GM10266 (cell line): ENCODE measurements at regions not wholly inside any gene's neighbourhood (a gene's known extent, or its start where the extent isn't known, plus 50 kb on each side); places are given as distances from the start of the nearest gene placed in this dataset.

ENCODE experiments used
- DNase-seq: peaks from one replicate; pipeline ENCODE4 v3.0.0; 2012; ENCODE audit errors: extremely low spot score
- TF ChIP-seq, protein P1 (sequence below): IDR thresholded peaks from 2 replicates; pipeline ENCODE4 v1.5.1; 2012; ENCODE audit warnings: mild to moderate bottlenecking, low read depth; ENCODE audit not compliant: control insufficient read depth, insufficient read depth; ENCODE audit errors: missing control alignments

DNA sequence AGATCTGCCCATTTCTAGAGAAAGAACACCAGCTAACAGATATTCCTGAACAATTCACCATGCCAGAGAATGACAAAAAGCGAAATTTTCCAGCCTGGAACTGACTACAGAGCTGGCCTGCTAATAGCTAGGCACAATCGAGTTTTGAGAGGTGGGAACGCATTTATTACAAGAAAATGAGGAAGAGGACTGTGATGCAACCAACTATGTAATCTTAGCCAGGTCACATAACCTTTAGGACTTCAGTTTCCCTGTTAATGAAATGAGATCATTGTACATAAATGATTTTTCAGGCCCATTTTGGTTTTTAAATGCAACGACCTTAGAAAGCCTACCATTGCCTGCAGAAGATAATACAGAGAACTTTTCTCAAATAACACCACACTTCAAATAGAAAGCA lies 72.1 kb upstream of the SETMAR start:
- no peak for DNase-seq
- TF ChIP-seq, protein P1, sequence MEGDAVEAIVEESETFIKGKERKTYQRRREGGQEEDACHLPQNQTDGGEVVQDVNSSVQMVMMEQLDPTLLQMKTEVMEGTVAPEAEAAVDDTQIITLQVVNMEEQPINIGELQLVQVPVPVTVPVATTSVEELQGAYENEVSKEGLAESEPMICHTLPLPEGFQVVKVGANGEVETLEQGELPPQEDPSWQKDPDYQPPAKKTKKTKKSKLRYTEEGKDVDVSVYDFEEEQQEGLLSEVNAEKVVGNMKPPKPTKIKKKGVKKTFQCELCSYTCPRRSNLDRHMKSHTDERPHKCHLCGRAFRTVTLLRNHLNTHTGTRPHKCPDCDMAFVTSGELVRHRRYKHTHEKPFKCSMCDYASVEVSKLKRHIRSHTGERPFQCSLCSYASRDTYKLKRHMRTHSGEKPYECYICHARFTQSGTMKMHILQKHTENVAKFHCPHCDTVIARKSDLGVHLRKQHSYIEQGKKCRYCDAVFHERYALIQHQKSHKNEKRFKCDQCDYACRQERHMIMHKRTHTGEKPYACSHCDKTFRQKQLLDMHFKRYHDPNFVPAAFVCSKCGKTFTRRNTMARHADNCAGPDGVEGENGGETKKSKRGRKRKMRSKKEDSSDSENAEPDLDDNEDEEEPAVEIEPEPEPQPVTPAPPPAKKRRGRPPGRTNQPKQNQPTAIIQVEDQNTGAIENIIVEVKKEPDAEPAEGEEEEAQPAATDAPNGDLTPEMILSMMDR: no peak

DNA sequence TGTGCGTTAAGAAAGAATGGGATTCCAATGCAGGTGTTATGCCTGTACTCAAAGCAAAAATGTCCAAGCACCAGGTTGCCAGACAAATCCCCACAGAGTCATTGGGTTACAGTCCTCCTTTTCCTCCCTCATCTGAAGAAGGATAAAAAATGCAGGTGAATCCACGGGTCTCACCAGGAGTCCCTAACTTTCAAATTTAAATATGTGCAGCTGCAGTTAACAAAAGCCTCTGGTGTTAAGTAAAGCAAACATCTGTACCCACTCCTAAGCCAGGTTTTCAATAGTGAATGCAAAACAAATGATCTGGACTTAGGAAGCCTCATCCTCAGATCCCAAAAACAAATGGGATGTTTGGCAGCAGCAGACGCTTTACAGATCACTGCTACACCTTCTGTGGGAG lies 70.4 kb upstream of the SETMAR start:
- TF ChIP-seq, protein P1: no peak
- DNase-seq: no peak

DNA sequence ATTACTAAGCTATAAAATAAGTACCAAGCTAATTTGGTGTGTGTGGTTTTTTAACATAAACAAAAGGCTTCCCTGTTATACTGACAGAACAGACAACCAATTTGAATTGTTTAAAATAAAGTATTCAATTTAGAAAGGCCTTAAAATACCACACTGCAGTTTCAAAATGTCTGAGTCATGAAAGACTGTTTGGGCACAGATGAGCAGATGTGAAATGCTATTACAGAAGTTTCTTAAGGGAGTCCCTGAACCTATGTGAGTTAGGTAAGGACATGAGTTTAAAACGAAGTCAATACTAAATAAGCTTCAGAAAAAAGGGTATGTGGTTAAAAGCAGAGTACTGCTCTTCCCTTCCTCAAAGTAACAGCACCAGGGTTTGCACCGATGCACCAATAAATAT lies 69.7 kb upstream of the SETMAR start:
- no peak for DNase-seq
- TF ChIP-seq, protein P1: no peak

DNA sequence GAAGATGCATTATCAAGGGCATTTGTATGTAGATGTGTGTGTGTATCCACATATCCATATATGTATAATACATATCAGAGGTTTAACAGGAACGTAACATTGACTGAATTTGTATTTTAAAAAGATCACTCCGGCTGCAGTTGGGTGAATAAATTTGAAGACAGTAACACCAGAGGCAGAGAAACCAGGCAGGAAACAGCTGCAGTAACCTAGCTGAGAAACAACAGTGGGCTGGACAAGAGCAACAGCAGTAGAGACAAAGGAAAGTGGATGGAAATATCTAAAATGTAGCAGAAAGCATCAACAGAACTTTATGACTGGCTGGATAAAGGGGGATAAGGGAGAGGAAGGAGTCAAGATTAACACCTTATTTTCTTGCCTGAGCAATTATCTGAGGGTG lies 68.3 kb upstream of the SETMAR start:
- TF ChIP-seq, protein P1: no peak
- no peak for DNase-seq

DNA sequence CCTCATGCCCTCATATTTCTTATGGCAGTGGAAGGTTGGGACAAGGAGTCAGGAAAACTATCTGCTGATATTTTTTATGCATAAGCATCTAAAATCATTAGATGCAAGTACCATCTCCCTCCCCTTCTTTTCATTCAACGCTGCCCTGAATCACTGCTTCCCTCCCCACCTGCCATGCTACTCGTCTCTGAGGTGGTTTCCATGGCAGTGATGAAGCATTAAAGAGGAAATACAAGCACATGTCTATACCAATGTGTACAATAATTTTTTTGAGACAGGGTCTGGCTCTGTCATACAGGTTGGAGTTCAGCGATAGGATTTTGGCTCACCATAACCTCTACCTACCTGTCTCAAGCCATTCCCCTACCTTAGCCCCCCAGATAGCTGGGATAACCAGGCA lies 67.5 kb upstream of the SETMAR start:
- DNase-seq: no peak
- TF ChIP-seq, protein P1: no peak

DNA sequence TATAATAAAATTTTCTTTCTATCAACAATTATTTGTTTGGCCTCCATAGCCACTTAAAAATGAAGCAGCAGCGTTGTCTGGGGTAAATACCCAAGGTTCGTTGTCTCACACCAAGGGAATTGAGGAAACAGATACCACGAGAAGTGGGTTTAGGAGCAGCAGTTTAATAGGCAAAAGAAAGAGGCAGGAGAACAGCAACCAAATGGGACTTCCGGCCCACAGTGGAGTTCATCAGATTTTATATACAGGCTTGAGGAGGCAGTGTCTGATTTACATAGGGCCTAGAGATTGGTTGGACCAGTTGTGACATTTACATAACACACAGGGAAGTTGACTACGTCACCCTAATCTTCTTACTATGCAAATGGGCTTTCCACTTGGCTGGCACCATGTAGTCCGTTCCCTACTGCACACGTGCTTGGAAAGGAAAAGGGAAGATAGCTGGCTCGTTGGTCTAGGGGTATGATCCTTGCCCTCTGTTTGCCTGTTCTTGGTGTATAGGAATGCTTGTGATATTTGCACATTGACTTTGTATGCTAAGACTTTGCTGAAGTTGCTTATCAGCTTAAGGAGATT lies 61.5 kb upstream of the SETMAR start:
- TF ChIP-seq, protein P1: no peak
- DNase-seq: no peak

DNA sequence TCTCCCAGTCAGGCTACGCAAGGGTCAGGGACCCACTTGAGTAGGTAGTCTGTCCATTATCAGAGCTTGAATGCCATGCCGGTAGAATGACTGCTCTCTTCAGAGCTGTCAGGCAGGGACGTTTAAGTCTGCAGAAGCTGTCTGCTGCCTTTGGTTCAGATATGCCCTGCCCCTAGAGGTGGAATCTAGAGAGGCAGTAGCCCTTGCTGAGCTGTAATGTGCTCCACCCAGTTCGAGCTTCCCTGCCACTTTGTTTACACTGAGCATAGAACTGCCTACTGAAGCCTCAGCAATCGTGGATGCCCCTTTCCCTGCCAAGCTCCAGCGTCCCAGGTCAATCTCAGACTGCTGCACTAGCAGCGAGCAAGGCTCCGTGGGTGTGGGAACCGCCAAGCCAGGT lies 57.5 kb upstream of the SETMAR start:
- TF ChIP-seq, protein P1: no peak
- no peak for DNase-seq
